HCEC 1CT (cell line): ENCODE measurements at regions not wholly inside any gene's neighbourhood (a gene's known extent, or its start where the extent isn't known, plus 50 kb on each side); places are given as distances from the start of the nearest gene placed in this dataset.

ENCODE experiments used
- DNase-seq: peaks from one replicate; pipeline ENCODE4 v3.0.0-alpha.2; 2017

- no peak for DNase-seq
These were observed 268.0 kb upstream of the IRX3 start for GRCh38 chr16:54554581-54554980.

GRCh38 chr16:54548281-54548680 is 261.7 kb upstream of the IRX3 start:
- DNase-seq, result no peak

- DNase-seq, result no peak
These were observed 260.5 kb upstream of the IRX3 start for GRCh38 chr16:54547052-54547451.

- DNase-seq, result no peak
These were observed 259.9 kb upstream of the IRX3 start for GRCh38 chr16:54546521-54546920.

- no peak for DNase-seq
These were observed 259.4 kb upstream of the IRX3 start for GRCh38 chr16:54545854-54546511.

GRCh38 chr16:54544553-54545180 is 258.1 kb upstream of the IRX3 start:
- DNase-seq, result no peak

- DNase-seq, result no peak
These were observed 256.4 kb upstream of the IRX3 start for GRCh38 chr16:54542805-54543505.

GRCh38 chr16:54540525-54541180 is 254.1 kb upstream of the IRX3 start:
- no peak for DNase-seq

GRCh38 chr16:54538276-54538675 is 251.7 kb upstream of the IRX3 start:
- no peak for DNase-seq

- DNase-seq, result no peak
These were observed 247.4 kb upstream of the IRX3 start for GRCh38 chr16:54533856-54534490.

GRCh38 chr16:54526916-54527315 is 240.3 kb upstream of the IRX3 start:
- DNase-seq, result no peak

- no peak for DNase-seq
These were observed 239.5 kb upstream of the IRX3 start for GRCh38 chr16:54526087-54526486.

- no peak for DNase-seq
These were observed 238.5 kb upstream of the IRX3 start for GRCh38 chr16:54525104-54525503.

GRCh38 chr16:54522584-54522983 is 236.0 kb upstream of the IRX3 start:
- DNase-seq, result no peak

- no peak for DNase-seq
These were observed 234.7 kb upstream of the IRX3 start for GRCh38 chr16:54521327-54521726.

GRCh38 chr16:54519161-54519695 is 232.6 kb upstream of the IRX3 start:
- DNase-seq, result no peak

GRCh38 chr16:54517181-54517580 is 230.6 kb upstream of the IRX3 start:
- DNase-seq, result no peak

GRCh38 chr16:54512467-54512995 is 225.9 kb upstream of the IRX3 start:
- DNase-seq, result no peak

- no peak for DNase-seq
These were observed 224.7 kb upstream of the IRX3 start for GRCh38 chr16:54511222-54511731.

GRCh38 chr16:54510685-54511221 is 224.2 kb upstream of the IRX3 start:
- DNase-seq, result no peak

- no peak for DNase-seq
These were observed 222.9 kb upstream of the IRX3 start for GRCh38 chr16:54509456-54509855.

- no peak for DNase-seq
These were observed 221.8 kb upstream of the IRX3 start for GRCh38 chr16:54508351-54508750.
